Fibroblast of lung (primary cell): ENCODE measurements at regions not wholly inside any gene's neighbourhood (a gene's known extent, or its start where the extent isn't known, plus 50 kb on each side); places are given as distances from the start of the nearest gene placed in this dataset.

ENCODE experiments used
- EZH2 ChIP-seq: IDR thresholded peaks from 2 replicates; pipeline ENCODE4 v1.5.1; 2012; ENCODE audit warnings: low read length, control low read depth, mild to moderate bottlenecking; ENCODE audit errors: missing control alignments
- TF ChIP-seq, protein P1 (sequence below), 2 donors: IDR thresholded peaks in 1 of 2; conservative IDR thresholded peaks in 1 of 2; 1 replicate in 1 of 2; 2 replicates in 1 of 2; pipeline ENCODE4 v1.5.1; 2011 to 2012; ENCODE audit warnings: low read length in 2 of 2, control low read depth in 1 of 2, inconsistent platforms in 1 of 2, low read depth in 1 of 2, mild to moderate bottlenecking in 1 of 2

DNA sequence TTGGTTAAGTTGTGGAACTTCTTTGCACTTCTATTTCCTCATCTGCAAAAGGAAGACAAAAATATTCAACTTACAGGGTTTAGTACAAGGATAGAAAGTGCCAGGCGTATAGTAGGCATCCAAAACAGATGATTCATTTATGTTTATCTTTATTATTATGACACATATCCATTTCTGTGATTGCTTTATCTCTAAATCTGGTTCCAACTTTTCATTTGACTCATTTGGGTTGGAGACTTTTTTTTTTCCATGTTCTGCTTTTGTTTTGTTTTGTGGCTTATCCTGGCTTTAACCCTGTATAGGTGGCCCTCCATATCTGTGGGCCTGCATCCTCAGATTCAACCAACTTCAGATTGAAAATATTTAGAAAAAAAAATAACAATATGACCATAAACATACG lies 186.7 kb upstream of the SLC24A2 start:
- TF ChIP-seq, protein P1, sequence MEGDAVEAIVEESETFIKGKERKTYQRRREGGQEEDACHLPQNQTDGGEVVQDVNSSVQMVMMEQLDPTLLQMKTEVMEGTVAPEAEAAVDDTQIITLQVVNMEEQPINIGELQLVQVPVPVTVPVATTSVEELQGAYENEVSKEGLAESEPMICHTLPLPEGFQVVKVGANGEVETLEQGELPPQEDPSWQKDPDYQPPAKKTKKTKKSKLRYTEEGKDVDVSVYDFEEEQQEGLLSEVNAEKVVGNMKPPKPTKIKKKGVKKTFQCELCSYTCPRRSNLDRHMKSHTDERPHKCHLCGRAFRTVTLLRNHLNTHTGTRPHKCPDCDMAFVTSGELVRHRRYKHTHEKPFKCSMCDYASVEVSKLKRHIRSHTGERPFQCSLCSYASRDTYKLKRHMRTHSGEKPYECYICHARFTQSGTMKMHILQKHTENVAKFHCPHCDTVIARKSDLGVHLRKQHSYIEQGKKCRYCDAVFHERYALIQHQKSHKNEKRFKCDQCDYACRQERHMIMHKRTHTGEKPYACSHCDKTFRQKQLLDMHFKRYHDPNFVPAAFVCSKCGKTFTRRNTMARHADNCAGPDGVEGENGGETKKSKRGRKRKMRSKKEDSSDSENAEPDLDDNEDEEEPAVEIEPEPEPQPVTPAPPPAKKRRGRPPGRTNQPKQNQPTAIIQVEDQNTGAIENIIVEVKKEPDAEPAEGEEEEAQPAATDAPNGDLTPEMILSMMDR (conservative IDR thresholded peaks at IDR 0.05 in 1 of 2, IDR thresholded peaks at IDR 0.05 in 1 of 2; ENCODE audit: low read depth in 1 of 2, low read length in 2 of 2) = no peak
- TF ChIP-seq EZH2 = no peak
